ENCODE measurements at regions not wholly inside any gene's neighbourhood (a gene's known extent, or its start where the extent isn't known, plus 50 kb on each side); places are given as distances from the start of the nearest gene placed in this dataset.
"Not testable (repeated sequence)": the region's sequence is repeated elsewhere in the genome, so short reads cannot be mapped to it uniquely, and the experiment has no call there.

GRCh38 chr9:96156171-96156974 lies 145.6 kb downstream of the HSD17B3 start:
- peak in 2 of 3 experiments; percentile 9 to 64 for DNase-seq

DNA sequence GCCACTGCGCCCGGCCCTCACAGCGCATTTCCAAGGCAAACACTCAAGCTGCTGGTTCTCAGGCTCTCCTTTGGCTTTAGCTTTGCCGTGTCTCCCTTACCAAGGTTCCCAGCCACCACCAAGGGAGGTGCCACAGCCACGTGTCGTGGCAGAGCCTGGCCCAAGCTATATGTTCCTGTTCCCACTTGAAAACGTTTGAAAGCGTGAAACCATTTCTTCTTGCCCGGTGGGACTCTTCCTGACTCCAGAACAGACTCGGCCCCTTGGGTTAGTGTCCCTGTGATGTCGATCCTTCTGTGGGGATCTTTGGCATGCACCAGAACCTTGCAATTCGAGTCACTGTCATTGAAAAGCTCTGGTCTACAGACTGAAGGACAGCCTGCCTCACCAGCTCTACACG lies 147.9 kb downstream of the HSD17B3 start:
- DNase-seq = no peak

- no peak for DNase-seq
Measured at GRCh38 chr9:96152550-96152949, 149.4 kb downstream of the HSD17B3 start.

GRCh38 chr9:96150324-96151227 lies 151.4 kb downstream of the HSD17B3 start:
- DNase-seq = no peak

GRCh38 chr9:96149533-96150280 lies 152.3 kb downstream of the HSD17B3 start:
- DNase-seq = no peak

DNA sequence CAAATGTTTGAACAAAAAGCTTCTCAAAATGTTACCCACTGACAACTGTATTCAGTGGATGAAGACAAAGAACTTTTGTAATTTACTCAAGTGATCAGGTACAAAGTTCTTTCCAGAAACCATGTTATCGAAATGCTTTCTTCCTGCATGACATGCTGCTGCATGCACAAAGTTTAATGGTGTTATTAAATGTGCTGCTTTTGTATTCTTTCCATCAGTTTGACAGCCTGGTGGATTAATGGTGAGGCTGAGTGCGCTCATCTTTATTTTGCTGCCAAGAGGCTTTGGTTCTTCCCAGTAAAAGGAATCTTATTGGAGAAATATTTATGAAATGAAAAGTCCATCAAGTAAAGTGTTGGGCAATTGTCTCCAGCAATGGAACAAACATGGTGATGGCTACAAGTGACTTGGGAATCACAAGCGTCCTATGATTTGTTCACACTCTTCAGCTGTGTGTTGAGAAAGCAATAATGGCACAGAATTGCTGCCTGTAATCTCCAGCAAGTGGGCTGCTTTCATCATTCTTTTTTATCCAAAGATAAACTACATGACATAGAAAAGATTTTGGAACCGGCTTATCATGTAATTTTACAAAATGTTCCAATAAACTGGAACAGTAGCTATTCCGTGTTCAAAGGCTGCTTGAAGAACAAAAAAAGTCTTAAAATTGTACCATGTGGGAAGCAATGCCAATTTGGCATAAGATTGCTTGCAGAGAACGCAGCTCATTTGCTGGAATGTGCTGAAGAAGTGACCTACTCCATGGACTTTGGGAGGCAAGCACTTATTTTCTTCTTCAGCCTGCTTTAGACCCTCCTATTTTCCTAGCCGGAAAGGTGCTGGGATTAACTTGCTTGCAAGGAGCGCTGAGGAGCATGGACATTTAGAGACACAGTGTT lies 153.1 kb downstream of the HSD17B3 start:
- no peak for DNase-seq

DNA sequence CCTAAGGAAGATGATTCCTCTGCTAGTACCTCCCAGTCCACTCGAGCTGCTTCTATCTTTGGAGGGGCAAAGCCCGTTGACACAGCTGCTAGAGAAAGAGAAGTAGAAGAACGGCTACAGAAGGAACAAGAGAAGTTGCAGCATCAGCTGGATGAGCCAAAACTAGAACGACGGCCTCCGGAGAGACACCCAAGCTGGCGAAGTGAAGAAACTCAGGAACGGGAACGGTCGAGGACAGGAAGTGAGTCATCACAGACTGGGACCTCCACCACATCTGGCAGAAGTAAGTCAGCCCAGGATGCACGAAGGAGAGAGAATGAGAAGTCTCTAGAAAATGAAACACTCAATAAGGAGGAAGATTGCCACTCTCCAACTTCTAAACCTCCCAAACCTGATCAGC lies 154.9 kb downstream of the HSD17B3 start:
- not testable (repeated sequence) for DNase-seq

DNA sequence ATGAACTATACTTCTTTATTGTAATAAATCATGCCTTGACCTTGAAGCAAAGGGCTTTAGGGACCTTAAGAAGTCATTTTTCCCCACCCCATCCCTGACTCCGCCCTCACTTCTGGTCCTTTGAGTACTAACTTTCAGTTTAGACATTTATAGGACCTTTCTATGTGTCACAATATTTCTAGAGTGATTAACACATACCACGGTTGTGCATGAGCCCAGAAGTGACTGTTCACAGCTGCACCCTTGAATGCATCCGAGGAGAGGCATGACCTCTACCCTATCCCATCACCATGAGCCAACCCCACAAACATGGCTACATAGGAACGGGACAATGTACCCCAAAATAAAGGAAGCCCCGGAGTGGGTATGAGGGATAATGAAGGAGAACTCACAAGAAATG lies 160.3 kb downstream of the HSD17B3 start:
- no peak for DNase-seq

GRCh38 chr9:96141128-96141474 lies 160.9 kb downstream of the HSD17B3 start:
- DNase-seq = no peak

- no peak for DNase-seq
Measured at GRCh38 chr9:96140296-96141127, 161.5 kb downstream of the HSD17B3 start.

GRCh38 chr9:96139592-96140295 lies 162.2 kb downstream of the HSD17B3 start:
- no peak for DNase-seq

- DNase-seq = no peak
Measured at GRCh38 chr9:96138616-96139015, 163.4 kb downstream of the HSD17B3 start.

GRCh38 chr9:96137671-96138429 lies 164.1 kb downstream of the HSD17B3 start:
- DNase-seq = no peak

DNA sequence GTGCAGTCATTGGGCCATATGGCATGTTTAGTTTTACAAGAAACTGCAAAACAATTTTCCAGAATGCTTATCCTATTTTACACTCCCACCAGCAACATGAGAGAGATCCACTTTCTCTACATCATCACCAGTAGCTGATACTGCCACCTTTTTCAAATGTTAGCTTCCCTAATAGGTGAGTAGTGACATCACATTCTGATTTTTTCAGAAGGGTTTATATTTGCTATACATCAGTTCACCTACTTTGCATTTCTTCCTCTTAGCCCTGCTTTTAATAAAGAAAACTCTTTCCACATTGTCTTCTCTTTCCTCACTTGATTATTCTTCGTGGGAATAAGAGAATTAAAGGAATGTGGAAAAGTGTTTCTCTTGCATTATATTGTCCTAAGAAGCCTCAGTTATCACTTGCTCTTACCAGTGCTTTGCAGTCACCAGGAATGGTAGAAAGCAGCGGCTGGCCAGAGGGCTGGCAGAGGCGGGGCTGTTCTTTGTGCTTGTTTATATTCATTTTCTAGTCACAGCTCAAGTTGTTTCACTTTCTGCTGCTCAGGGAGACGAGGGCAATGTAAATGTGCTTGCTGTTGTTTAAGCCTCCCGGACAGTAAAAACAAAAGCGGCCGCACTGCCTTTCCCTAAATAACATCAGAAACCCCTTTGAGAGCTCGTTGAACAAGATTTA lies 164.8 kb downstream of the HSD17B3 start:
- no peak for DNase-seq

GRCh38 chr9:96135753-96136290 lies 166.2 kb downstream of the HSD17B3 start:
- no peak for DNase-seq

DNA sequence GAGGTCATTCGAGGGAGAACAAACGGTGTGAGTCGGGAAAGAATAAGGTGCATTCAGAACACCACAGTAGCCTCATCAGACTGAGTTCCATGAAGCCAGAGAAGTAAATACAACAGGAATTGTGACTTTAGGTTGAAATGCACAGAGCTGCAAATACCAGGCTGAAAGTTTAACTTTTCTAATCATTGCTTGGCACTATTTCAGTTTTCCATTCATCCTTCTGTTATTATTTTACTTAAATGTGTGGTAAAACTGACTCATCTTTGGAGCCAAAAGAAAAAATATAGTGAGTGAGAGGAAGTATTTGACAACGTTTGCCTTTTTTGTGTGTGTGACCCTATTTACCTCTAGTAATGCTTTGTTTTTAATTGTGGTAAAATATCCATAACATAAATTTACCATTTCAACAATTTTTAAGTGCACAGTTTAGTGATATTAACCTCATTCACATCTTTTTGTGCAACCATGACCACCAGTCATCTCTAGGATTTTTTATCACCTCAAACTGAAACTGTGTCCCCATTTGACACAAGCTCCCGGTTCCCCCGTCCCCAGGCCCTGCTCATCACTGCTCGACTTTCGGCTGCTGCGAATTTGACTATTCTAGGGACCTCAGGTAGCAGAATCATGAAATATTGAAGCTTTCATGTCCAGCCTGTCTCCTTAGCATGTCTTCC lies 166.8 kb downstream of the HSD17B3 start:
- no peak for DNase-seq

- DNase-seq = no peak
Measured at GRCh38 chr9:96133321-96134021, 168.5 kb downstream of the HSD17B3 start.

DNA sequence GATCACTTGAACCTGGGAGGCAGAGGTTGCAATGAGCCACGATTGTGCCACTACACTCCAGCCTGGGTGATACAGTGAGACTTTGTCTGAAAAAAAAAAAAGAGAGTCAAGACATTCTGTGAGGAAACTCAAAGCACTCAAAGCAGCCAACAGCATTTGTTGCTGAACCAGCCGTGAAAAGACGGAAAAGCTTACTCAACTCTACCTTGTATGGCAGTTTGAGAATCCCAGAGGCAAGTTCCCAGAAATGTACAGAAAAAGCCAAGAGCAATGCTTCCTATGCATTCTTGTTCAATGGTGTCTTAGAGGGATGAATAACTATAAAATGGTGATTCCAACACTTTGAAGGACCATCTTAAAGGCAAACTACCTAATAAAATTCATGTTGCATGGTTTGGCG lies 170.2 kb downstream of the HSD17B3 start:
- no peak for DNase-seq
